ENCODE measurements at regions not wholly inside any gene's neighbourhood (a gene's known extent, or its start where the extent isn't known, plus 50 kb on each side); places are given as distances from the start of the nearest gene placed in this dataset.

- no peak overlapping the region for H2BK120ac ChIP-seq (ENCODE audit: low read depth, low read length)
- no peak overlapping the region for H2BK15ac ChIP-seq (ENCODE audit: low read depth, low read length)
- WGBS, 2 experiments (ENCODE audit: extremely low coverage in 2 of 2, insufficient read length in 1 of 2) = no CpG with 5 or more reads among the region's 3 CpGs
- no peaks in the 10 kb centered on the region for H3K27me3 ChIP-seq (ENCODE audit: control insufficient read depth, insufficient read depth, low read length)
- H3K14ac ChIP-seq (replicated peaks; ENCODE audit: low read depth, low read length) = no peak overlapping the region
- H3K27ac ChIP-seq (ENCODE audit: insufficient read depth, low read length) = no peak overlapping the region
- H3K56ac ChIP-seq (ENCODE audit: extremely low read depth, insufficient read depth, low read length) = no peak overlapping the region
- no peak for DNase-seq
- dilution Hi-C loops (cut with HindIII; ENCODE audit: low sequenced_read_pairs, unreplicated experiment) (no loop called here), intact Hi-C loops (cut with micrococcal nuclease) (no loop called here), in situ Hi-C loops (cut with MboI; ENCODE audit: low sequenced_read_pairs) (no loop called here)
- H3K9me1 ChIP-seq (ENCODE audit: insufficient read depth, low read length) = no peaks in the 10 kb centered on the region
- no peak overlapping the region for H3K4ac ChIP-seq (ENCODE audit: low read depth, low read length)
- no peaks in the 10 kb centered on the region for H3K4me1 ChIP-seq (ENCODE audit: control insufficient read depth, insufficient read depth, low read length)
- no peak overlapping the region for H3K9ac ChIP-seq (ENCODE audit: low read depth, low read length)
- no peaks in the 10 kb centered on the region for H4K20me1 ChIP-seq (ENCODE audit: insufficient read depth, low read length)
- H4K5ac ChIP-seq (ENCODE audit: low read depth, low read length) = no peak overlapping the region
- H3K36me3 ChIP-seq (ENCODE audit: control insufficient read depth, insufficient read depth, low read length) = no peaks in the 10 kb centered on the region
- TF ChIP-seq CTCF (conservative IDR thresholded peaks at IDR 0.05; ENCODE audit: low read depth, low read length) = no peak
- TF ChIP-seq POLR2A (IDR thresholded peaks at IDR 0.05; ENCODE audit: low read depth, low read length) = no peak
- no peak for TF ChIP-seq MAFK (IDR thresholded peaks at IDR 0.05; ENCODE audit: low read depth, low read length)
- no peak for TF ChIP-seq FOS (IDR thresholded peaks at IDR 0.05; ENCODE audit: low read depth, low read length)
- TF ChIP-seq MXI1 (IDR thresholded peaks at IDR 0.05; ENCODE audit: borderline replicate concordance, low read depth, low read length) = no peak
- TF ChIP-seq USF2 (IDR thresholded peaks at IDR 0.05; ENCODE audit: low read depth, low read length) = no peak
- no peak for TF ChIP-seq RCOR1 (IDR thresholded peaks at IDR 0.05; ENCODE audit: insufficient replicate concordance, low read length)
- no peak for TF ChIP-seq CHD1 (IDR thresholded peaks at IDR 0.05; ENCODE audit: low read depth, low read length)
- TF ChIP-seq NFE2L2 (IDR thresholded peaks at IDR 0.05; ENCODE audit: low read depth, low read length) = no peak
- no peak for TF ChIP-seq ELK1 (IDR thresholded peaks at IDR 0.05; ENCODE audit: borderline replicate concordance, low read depth, low read length)
- no peak for TF ChIP-seq RAD21 (IDR thresholded peaks at IDR 0.05; ENCODE audit: low read length)
- TF ChIP-seq RFX5 (IDR thresholded peaks at IDR 0.05; ENCODE audit: low read depth, low read length) = no peak
- TF ChIP-seq BHLHE40 (IDR thresholded peaks at IDR 0.05; ENCODE audit: low read depth, low read length) = no peak
- BruUV-seq (replicated peaks) = no TSS peak
- H4K8ac ChIP-seq (ENCODE audit: low read depth in 2 of 2, low read length in 2 of 2) = no peak overlapping the region
- no peak for ATAC-seq (ENCODE audit: low read depth)
- no peak overlapping the region for H3K4me2 ChIP-seq (ENCODE audit: low read depth, low read length)
- H2BK5ac ChIP-seq (ENCODE audit: low read depth, low read length, poor library complexity, severe bottlenecking) = no peak overlapping the region
- no peak overlapping the region for H3K18ac ChIP-seq (ENCODE audit: low read depth, low read length)
- no peak overlapping the region for H2AK9ac ChIP-seq (replicated peaks; ENCODE audit: low read depth, low read length, poor library complexity)
- no peak overlapping the region for H2AFZ ChIP-seq (replicated peaks; ENCODE audit: low read length, poor library complexity)
- no peak overlapping the region for H3K4me3 ChIP-seq (ENCODE audit: insufficient read depth, low read depth, low read length)
- ChIA-PET POLR2A (ENCODE audit: unreplicated experiment) (no interaction called here), CTCF (no interaction called here)
- no peaks in the 10 kb centered on the region for H3K9me3 ChIP-seq (ENCODE audit: control insufficient read depth, insufficient read depth, low read length)
- H2AK5ac ChIP-seq (ENCODE audit: low read depth, low read length) = no peak overlapping the region
- no peak overlapping the region for H4K91ac ChIP-seq (ENCODE audit: insufficient read depth, low read depth, low read length)
- H3K23ac ChIP-seq (ENCODE audit: low read depth, low read length) = no peak overlapping the region
- H2BK20ac ChIP-seq (ENCODE audit: low read depth, low read length) = no peak overlapping the region
- no peaks in the 10 kb centered on the region for H3K79me1 ChIP-seq (ENCODE audit: low read depth in 1 of 2, low read length in 2 of 2)
Observed at GRCh38 chr4:96755569-96756484, 915.9 kb downstream of the PDHA2 start.
